Sigmoid colon (tissue), 4 donors: ENCODE measurements at regions not wholly inside any gene's neighbourhood (a gene's known extent, or its start where the extent isn't known, plus 50 kb on each side); places are given as distances from the start of the nearest gene placed in this dataset.

Experiments used
- CTCF ChIP-seq, 4 experiments: fragments of 450-650 bp in 3 of 4; fragments of 200-600 bp in 1 of 4; IDR thresholded peaks; one replicate each; pipeline ENCODE4 v1.5.1; 2016 to 2019; ENCODE audit warnings: antibody characterized with exemption in 4 of 4, mild to moderate bottlenecking in 3 of 4, moderate library complexity in 2 of 4
- POLR2AphosphoS5 ChIP-seq, 4 donors: sonication (generic); formaldehyde crosslinking; IDR thresholded peaks; one replicate each; pipeline ENCODE4 v1.6.1; 2017; ENCODE audit warnings: antibody characterized with exemption in 4 of 4

GRCh38 chr12:76237086-76237701 lies 111.0 kb downstream of the BBS10 start:
- TF ChIP-seq CTCF (IDR thresholded peaks at IDR 0.05) (no peak), POLR2AphosphoS5 (IDR thresholded peaks at IDR 0.05) (no peak)
